Lower lobe of right lung (tissue), 2 donors: ENCODE measurements at regions not wholly inside any gene's neighbourhood (a gene's known extent, or its start where the extent isn't known, plus 50 kb on each side); places are given as distances from the start of the nearest gene placed in this dataset.

Experiments used
- ATAC-seq, 2 donors: fragments of 200-7000 bp; cut with Tn5 transposase; one replicate each; pipeline ENCODE4 v1.9.1; 2020 to 2022; ENCODE audit warnings: mild to moderate bottlenecking in 2 of 2, moderate library complexity in 2 of 2
- DNase-seq: peaks from one replicate; pipeline ENCODE4 v3.0.0-alpha.2; 2020
- H3K27ac ChIP-seq: fragments of 200-600 bp; one replicate; pipeline ENCODE4 v1.8.0; 2022
- H3K27me3 ChIP-seq: fragments of 200-600 bp; one replicate; pipeline ENCODE4 v1.8.0; 2022; ENCODE audit warnings: low read depth
- H3K36me3 ChIP-seq: fragments of 200-600 bp; one replicate; pipeline ENCODE4 v1.8.0; 2022; ENCODE audit warnings: mild to moderate bottlenecking
- H3K4me1 ChIP-seq: fragments of 200-600 bp; one replicate; pipeline ENCODE4 v1.8.0; 2022
- H3K4me3 ChIP-seq: fragments of 200-600 bp; one replicate; pipeline ENCODE4 v1.8.0; 2022; ENCODE audit warnings: mild to moderate bottlenecking
- H3K9me3 ChIP-seq: fragments of 200-600 bp; one replicate; pipeline ENCODE4 v1.8.0; 2022
- CTCF ChIP-seq: fragments of 200-600 bp; IDR thresholded peaks from one replicate; pipeline ENCODE4 v1.8.0; 2022; ENCODE audit warnings: antibody characterized with exemption, mild to moderate bottlenecking
- intact Hi-C: fragments of 100-400 bp; cut with DNase I; formaldehyde crosslinking; loops from one replicate; pipeline ENCODE4 v1.11.0; 2022
- donor health status: DM: no; HTN: yes; CAD: no; lungs with severe emphysema.

DNA sequence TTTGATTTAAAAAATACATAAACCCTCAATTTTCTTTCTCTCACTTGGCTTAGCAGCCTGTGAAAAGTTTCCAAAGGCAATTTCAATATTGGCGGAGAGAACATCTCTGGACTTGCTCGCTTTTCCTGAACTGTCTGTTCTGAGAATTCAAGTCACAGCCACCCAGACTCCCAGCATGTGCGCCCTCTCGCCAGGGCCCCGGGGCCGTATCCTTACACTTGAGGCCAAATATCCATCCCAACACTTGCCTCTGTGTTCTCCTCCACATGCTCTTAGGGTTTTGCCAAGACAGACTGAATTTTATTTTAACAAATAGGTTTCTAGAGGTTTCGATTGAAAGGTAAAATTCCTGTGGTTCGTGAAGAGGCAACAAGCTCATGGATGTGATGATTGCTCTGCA lies 111.5 kb upstream of the GPR26 start:
- intact Hi-C loops, result no loop called here

GRCh38 chr10:123555616-123556015 lies 110.5 kb upstream of the GPR26 start:
- ATAC-seq, result no peak
- H3K4me3 ChIP-seq, result no peak overlapping the region
- no peak for DNase-seq
- no peaks in the 10 kb centered on the region for H3K9me3 ChIP-seq
- no peaks in the 10 kb centered on the region for H3K4me1 ChIP-seq
- no peak overlapping the region for H3K27ac ChIP-seq
- peaks cover 35% of the 10 kb centered on the region for H3K27me3 ChIP-seq
- TF ChIP-seq CTCF, result no peak
- H3K36me3 ChIP-seq, result no peaks in the 10 kb centered on the region
- intact Hi-C loops, result no loop called here

More for the DNA sequence above, 111.5 kb upstream of the GPR26 start:
- DNase-seq, result no peak
- Histone ChIP-seq H3K27me3 (peaks cover 39% of the 10 kb centered on the region), H3K27ac (no peak overlapping the region), H3K36me3 (no peaks in the 10 kb centered on the region), H3K4me3 (no peak overlapping the region), H3K4me1 (no peaks in the 10 kb centered on the region), H3K9me3 (no peaks in the 10 kb centered on the region)
- no peak for ATAC-seq
- TF ChIP-seq CTCF, result no peak

DNA sequence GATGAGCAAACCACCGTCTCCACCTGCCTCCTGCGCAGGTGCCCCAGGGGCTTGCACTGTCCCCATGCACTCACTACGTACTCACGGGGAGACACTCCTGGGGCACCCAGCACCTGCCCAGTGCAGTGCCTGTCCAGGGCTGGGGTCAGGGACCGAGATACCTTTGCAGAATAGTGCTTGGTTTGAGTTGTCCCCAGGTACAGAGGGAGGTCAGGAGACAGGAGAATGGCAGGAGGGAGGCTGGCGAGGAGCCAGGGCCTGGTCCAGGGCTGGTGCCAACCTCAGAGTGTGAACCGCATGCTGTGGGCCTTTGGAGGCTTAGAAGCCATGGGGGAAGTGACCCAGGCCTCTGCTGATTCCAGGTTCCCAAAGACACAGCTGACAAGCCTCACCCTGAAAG lies 110.1 kb upstream of the GPR26 start:
- DNase-seq, result no peak
- peaks cover 31% of the 10 kb centered on the region for H3K27me3 ChIP-seq
- intact Hi-C loops, result no loop called here

DNA sequence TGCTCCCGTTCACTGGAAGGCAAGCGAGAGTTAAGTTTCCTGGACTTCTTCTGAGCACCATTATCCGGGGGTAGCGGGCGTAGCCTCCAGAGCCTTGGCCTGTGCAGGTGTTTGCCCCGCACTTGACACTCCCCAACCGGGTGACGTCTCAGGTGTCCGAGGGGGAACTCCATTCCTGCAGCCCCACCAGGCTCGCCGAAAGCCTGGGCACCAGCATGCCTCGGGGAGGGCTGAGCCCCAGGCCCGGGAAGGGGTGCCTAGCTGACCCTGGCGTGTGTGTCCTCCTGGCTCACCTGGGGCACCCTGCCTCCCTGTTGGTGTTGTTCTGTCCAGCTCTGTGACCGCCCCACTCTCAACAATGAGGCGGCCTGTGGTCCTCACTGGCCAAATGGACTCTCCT lies 109.4 kb upstream of the GPR26 start:
- Histone ChIP-seq H3K4me3 (no peak overlapping the region), H3K4me1 (no peaks in the 10 kb centered on the region), H3K27ac (no peak overlapping the region), H3K9me3 (no peaks in the 10 kb centered on the region), H3K36me3 (no peaks in the 10 kb centered on the region), H3K27me3 (peaks cover 30% of the 10 kb centered on the region)
- DNase-seq (no peak), ATAC-seq (no peak)
- intact Hi-C loops, result no loop called here
- no peak for TF ChIP-seq CTCF

More for the DNA sequence above, 110.1 kb upstream of the GPR26 start:
- Histone ChIP-seq H3K36me3 (no peaks in the 10 kb centered on the region), H3K4me1 (no peaks in the 10 kb centered on the region), H3K27ac (no peak overlapping the region), H3K9me3 (no peaks in the 10 kb centered on the region), H3K4me3 (no peak overlapping the region)
- TF ChIP-seq CTCF, result no peak
- no peak for ATAC-seq

DNA sequence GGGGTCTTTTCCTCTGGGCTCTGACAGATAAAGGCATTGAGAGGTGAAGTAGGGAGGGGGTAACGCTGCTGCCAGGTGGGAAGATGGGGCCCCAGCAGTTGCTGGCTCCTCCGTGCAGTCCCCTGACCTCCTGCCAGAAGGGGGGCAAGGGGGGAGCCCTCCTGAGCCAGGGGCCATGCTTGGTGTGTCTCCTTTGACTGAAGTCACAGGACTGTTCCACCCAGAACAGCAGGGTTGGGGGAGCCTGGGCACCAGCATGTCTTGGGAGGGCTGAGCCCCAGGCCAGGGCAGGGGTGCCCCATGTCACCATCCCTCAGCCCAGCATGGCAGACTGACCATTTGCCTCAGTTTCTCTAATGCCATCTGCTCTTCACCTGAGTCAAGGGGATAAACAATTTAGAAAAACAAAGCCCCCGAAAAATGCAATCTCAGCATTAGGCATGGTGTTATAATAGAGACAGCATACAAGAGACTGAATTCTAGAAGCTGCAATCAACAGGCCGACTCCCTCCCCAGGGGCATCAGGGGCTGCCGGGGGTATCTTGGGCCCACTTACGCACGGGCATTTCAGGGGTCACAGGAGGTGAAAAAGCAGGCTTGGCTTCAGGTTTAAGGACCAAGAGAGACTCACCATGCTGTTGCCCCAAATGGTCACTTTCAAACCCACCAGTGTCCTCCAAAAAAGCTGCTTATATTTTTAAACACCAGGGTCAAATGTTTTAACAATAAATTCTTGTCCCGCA lies 108.6 kb upstream of the GPR26 start:
- Histone ChIP-seq H3K9me3 (no peaks in the 10 kb centered on the region), H3K4me1 (no peaks in the 10 kb centered on the region), H3K27ac (no peak overlapping the region), H3K4me3 (no peak overlapping the region), H3K27me3 (peaks cover 30% of the 10 kb centered on the region), H3K36me3 (no peaks in the 10 kb centered on the region)
- no peak for TF ChIP-seq CTCF
- intact Hi-C loops, result no loop called here
- no peak for DNase-seq
- no peak for ATAC-seq
